ENCODE measurements at regions not wholly inside any gene's neighbourhood (a gene's known extent, or its start where the extent isn't known, plus 50 kb on each side); places are given as distances from the start of the nearest gene placed in this dataset.

- no peaks in the 10 kb centered on the region for H3K79me2 ChIP-seq (ENCODE audit: control insufficient read depth, insufficient read depth, low read length)
- H3K36me3 ChIP-seq (ENCODE audit: control insufficient read depth in 2 of 2, extremely low read depth in 1 of 2, insufficient read depth in 2 of 2, low read length in 2 of 2): no peaks in the 10 kb centered on the region
- H3K27me3 ChIP-seq (ENCODE audit: control insufficient read depth, extremely low read depth, insufficient read depth, low read length): no peaks in the 10 kb centered on the region
- H2AFZ ChIP-seq (ENCODE audit: control insufficient read depth, low read length): no peak overlapping the region
- H4K20me1 ChIP-seq (ENCODE audit: control insufficient read depth, extremely low read depth, insufficient read depth, low read length): no peaks in the 10 kb centered on the region
- H3K27ac ChIP-seq (ENCODE audit: control insufficient read depth, insufficient read depth, low read length): no peak overlapping the region
- no peak overlapping the region for H3K4me2 ChIP-seq (ENCODE audit: control insufficient read depth, extremely low read depth, insufficient read depth, low read depth, low read length)
- H3K4me3 ChIP-seq (ENCODE audit: control insufficient read depth in 2 of 3, extremely low read depth in 1 of 3, insufficient read depth in 2 of 3, low read depth in 1 of 3, low read length in 3 of 3): no peak overlapping the region
- H3K9me1 ChIP-seq (ENCODE audit: control insufficient read depth, extremely low read depth, insufficient read depth, low read length): no peaks in the 10 kb centered on the region
- FAIRE-seq (no peak), DNase-seq (ENCODE audit: low read depth, low spot score) (no peak)
- peaks cover 13% of the 10 kb centered on the region for H3K4me1 ChIP-seq (ENCODE audit: control insufficient read depth, extremely low read depth, insufficient read depth, low read length)
- H3K9ac ChIP-seq (ENCODE audit: control insufficient read depth, extremely low read depth, insufficient read depth, low read length): no peak overlapping the region
- dilution Hi-C loops (cut with MboI; ENCODE audit: extremely low pct_ligation_motif_present, low sequenced_read_pairs): no loop called here
- TF ChIP-seq CTCF (optimal IDR thresholded peaks at IDR 0.05 in 1 of 3, IDR thresholded peaks at IDR 0.05 in 1 of 3, conservative IDR thresholded peaks at IDR 0.05 in 1 of 3; ENCODE audit: extremely low read depth in 1 of 3, insufficient read depth in 2 of 3, low read length in 3 of 3): no peak
- TF ChIP-seq EZH2 (IDR thresholded peaks at IDR 0.05; ENCODE audit: low read length): no peak
- H3K9me3 ChIP-seq (ENCODE audit: control insufficient read depth, low read depth, low read length): no peaks in the 10 kb centered on the region
These were observed 185.9 kb downstream of the DMRT2 start for GRCh38 chr9:1236061-1236460.

GRCh38 chr9:1238407-1238806 is 188.2 kb downstream of the DMRT2 start:
- Histone ChIP-seq H3K79me2 (ENCODE audit: control insufficient read depth, insufficient read depth, low read length) (no peaks in the 10 kb centered on the region), H3K4me2 (ENCODE audit: control insufficient read depth, extremely low read depth, insufficient read depth, low read depth, low read length) (no peak overlapping the region), H3K4me1 (ENCODE audit: control insufficient read depth, extremely low read depth, insufficient read depth, low read length) (peaks cover 5% of the 10 kb centered on the region), H3K27me3 (ENCODE audit: control insufficient read depth, extremely low read depth, insufficient read depth, low read length) (no peaks in the 10 kb centered on the region), H3K4me3 (ENCODE audit: control insufficient read depth in 2 of 3, extremely low read depth in 1 of 3, insufficient read depth in 2 of 3, low read depth in 1 of 3, low read length in 3 of 3) (no peak overlapping the region), H3K9me1 (ENCODE audit: control insufficient read depth, extremely low read depth, insufficient read depth, low read length) (no peaks in the 10 kb centered on the region), H3K27ac (ENCODE audit: control insufficient read depth, insufficient read depth, low read length) (no peak overlapping the region), H3K9me3 (ENCODE audit: control insufficient read depth, low read depth, low read length) (no peaks in the 10 kb centered on the region), H4K20me1 (ENCODE audit: control insufficient read depth, extremely low read depth, insufficient read depth, low read length) (no peaks in the 10 kb centered on the region), H2AFZ (ENCODE audit: control insufficient read depth, low read length) (no peak overlapping the region), H3K9ac (ENCODE audit: control insufficient read depth, extremely low read depth, insufficient read depth, low read length) (no peak overlapping the region), H3K36me3 (ENCODE audit: control insufficient read depth in 2 of 2, extremely low read depth in 1 of 2, insufficient read depth in 2 of 2, low read length in 2 of 2) (no peaks in the 10 kb centered on the region)
- DNase-seq (ENCODE audit: low read depth, low spot score) (no peak), FAIRE-seq (peak; percentile 81)
- TF ChIP-seq CTCF (optimal IDR thresholded peaks at IDR 0.05 in 1 of 3, IDR thresholded peaks at IDR 0.05 in 1 of 3, conservative IDR thresholded peaks at IDR 0.05 in 1 of 3; ENCODE audit: extremely low read depth in 1 of 3, insufficient read depth in 2 of 3, low read length in 3 of 3): no peak
- no peak for TF ChIP-seq EZH2 (IDR thresholded peaks at IDR 0.05; ENCODE audit: low read length)
- dilution Hi-C loops (cut with MboI; ENCODE audit: extremely low pct_ligation_motif_present, low sequenced_read_pairs): no loop called here
